ENCODE measurements at regions not wholly inside any gene's neighbourhood (a gene's known extent, or its start where the extent isn't known, plus 50 kb on each side); places are given as distances from the start of the nearest gene placed in this dataset.

DNA sequence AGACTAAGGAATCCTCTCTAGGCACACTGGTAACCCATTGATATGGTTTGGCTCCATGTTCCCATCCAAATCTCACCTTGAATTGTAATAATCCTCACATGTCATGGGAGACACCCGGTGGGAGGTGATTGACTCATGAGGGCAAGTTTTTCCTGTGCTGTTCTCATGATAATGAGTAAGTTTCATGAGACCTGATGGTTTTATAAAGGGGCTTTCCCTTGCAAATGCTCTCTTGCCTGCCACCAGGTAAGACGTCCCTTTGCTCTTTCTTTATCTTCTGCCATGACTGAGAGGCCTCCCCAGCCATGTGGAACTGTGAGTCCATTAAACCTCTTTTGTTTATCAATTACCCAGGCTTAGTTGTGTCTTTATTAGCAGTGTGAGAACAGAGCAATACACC, 81.4 kb upstream of the GPC6 start:
- DNase-seq: no peak

DNA sequence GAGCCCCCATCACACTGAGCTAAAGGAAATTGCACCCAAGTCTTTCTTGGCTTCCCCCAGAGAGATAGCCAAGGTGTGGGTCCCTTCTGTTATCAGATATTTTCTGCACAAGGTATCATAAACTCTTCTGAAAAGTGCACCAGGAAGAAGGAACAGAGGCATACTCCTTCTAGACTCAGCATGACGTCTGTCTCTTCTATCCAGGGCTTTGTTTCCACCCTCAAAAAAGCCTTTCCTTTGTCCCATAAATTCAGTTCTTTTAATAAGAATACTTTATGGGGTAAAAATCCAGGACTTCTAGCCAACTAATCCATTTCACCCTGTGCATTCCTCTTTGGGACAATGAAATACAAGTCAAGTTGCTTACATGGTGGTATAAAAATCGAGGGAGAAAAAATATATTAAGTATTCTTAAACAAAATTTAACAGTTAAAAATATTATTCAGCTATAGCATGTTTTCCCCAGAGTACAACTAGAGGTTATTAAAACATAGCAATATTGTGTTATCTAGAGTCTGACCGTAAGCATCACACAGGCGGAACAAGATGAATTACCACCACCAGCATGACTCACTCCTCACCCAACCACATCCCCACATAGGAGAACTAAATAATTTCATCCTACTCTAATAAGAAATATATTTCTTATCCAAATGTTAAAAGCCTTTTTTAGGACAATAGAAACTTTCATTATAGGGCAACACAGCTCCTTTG, 79.9 kb upstream of the GPC6 start:
- DNase-seq: no peak

DNA sequence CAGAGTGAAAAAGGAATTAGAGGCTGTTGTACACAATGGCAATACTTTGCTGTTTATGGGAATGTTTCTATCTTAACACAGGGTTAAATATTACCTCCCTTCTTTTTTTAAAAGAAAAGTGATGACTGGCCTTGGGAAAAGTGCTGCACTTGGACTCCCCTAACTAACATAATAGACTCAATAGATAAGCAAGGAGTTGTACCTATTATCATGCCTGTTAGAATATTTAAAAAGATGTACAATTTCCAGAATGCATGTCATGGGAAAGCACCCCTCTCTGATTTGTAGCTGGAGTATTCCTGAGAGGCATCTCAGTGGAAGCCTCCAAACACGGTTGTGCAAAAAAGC, 79.3 kb upstream of the GPC6 start:
- DNase-seq: no peak

- no peak for DNase-seq
Observed at GRCh38 chr13:93147946-93148345, 78.7 kb upstream of the GPC6 start.

- peak in 1 of 5 donors; percentile 1 for DNase-seq
Observed at GRCh38 chr13:93151277-93151676, 75.3 kb upstream of the GPC6 start.

- no peak for DNase-seq
Observed at GRCh38 chr13:93158565-93158964, 68.0 kb upstream of the GPC6 start.

DNA sequence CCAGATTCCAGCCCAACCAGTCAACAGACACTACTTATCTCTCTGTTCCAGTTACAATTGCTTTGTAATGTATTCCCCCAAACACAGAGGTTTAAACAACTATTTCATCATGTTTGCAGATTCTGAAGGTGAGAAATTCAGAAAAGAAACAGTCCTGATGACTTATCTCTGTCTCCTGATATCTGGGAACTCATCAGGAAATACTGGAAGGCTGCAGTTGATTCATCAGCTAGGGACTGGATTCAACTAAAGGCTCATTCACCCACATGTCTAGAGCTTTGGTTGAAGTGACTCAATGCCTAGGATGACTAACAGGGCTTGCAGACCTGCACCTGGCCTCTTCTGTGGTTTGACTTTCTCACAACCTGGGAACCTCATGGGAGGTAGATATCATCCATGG, 56.6 kb upstream of the GPC6 start:
- DNase-seq: no peak

- no peak for DNase-seq
Observed at GRCh38 chr13:93172109-93172508, 54.5 kb upstream of the GPC6 start.

GRCh38 chr13:93173654-93174053, 53.0 kb upstream of the GPC6 start:
- DNase-seq: no peak

GRCh38 chr13:93174260-93174659, 52.3 kb upstream of the GPC6 start:
- DNase-seq: no peak

Measured in T-helper 1 cell (primary cell).